ENCODE measurements at regions not wholly inside any gene's neighbourhood (a gene's known extent, or its start where the extent isn't known, plus 50 kb on each side); places are given as distances from the start of the nearest gene placed in this dataset.

GRCh38 chr22:48605125-48605524 lies 1222.5 kb downstream of the BRD1 start:
- no peak for DNase-seq (ENCODE audit: low spot score)

DNA sequence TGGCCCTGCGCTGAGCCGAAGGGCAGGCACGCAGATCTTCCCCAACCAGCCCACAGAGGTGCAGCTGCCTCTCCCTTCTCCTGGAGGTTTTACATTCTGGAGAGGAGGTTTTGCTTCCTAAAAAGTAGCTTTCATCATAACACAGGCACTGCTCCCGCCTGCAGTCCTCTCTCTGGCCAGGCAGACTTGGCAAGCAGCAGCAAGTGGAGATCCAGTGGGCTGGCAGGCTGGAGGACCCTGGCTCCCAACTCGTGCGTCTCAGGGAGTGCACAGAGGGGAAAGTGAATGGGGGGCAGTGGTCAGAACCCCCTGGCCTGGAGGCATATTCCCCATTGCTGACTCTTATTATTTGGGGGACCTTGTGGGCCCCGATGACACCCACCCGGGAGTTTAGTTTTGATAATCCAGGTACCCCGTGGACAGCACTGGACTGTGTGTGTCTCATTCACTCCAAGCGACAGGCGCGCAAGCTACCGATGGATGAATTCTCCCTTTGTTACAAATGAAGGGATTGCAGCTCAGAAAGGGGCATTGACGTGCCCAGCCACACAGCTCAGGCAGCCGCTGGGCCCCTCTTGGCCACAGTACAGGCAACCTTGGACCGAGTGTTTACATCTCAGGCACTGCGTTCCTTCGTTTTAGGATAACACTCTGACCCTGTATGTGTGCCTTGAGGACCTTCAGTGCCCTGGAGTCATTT lies 1223.9 kb downstream of the BRD1 start:
- no peak for TF ChIP-seq CTCF (IDR thresholded peaks at IDR 0.05; ENCODE audit: extremely low read depth, missing control alignments)
- no peak for DNase-seq (ENCODE audit: low spot score)

More at GRCh38 chr22:48605125-48605524, 1222.5 kb downstream of the BRD1 start:
- TF ChIP-seq CTCF (IDR thresholded peaks at IDR 0.05; ENCODE audit: extremely low read depth, missing control alignments), result no peak

DNA sequence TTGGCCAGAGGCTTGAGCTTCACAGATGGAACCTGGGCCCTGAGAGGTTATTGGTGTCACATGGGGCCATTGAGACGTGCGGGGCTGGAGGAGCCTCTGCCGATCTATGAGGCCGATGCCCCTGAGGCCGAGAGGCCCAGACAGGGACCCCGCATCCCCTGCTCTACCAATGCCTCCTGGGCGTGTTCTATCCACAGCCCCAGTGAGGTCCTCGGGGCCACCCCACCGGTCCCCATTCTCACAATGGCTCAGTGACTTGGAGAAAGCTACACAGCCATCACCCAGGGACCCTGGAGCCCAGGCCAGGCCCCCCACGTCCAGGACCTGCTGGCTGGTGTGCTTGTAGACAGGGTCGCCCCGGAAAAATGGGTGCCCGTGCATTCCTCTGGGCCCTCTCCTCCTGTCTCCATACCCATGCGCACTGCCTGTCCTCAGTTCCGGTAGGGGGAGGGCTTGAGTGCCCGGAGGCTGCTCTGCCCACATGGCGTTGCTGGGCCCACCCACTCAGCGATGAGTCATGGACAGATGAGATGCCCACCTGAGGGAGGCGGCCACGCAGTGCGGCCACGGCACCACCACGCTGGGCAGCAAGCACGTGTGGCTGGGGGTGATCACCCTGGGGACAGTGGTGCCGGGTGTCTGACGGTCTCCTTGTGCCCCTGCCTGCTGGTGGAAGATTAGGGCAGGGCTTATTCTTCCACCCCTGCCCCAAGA lies 1224.7 kb downstream of the BRD1 start:
- TF ChIP-seq CTCF (IDR thresholded peaks at IDR 0.05; ENCODE audit: extremely low read depth, missing control alignments), result no peak
- no peak for DNase-seq (ENCODE audit: low spot score)

GRCh38 chr22:48600681-48601080 lies 1227.0 kb downstream of the BRD1 start:
- no peak for TF ChIP-seq CTCF (IDR thresholded peaks at IDR 0.05; ENCODE audit: extremely low read depth, missing control alignments)
- no peak for DNase-seq (ENCODE audit: low spot score)

DNA sequence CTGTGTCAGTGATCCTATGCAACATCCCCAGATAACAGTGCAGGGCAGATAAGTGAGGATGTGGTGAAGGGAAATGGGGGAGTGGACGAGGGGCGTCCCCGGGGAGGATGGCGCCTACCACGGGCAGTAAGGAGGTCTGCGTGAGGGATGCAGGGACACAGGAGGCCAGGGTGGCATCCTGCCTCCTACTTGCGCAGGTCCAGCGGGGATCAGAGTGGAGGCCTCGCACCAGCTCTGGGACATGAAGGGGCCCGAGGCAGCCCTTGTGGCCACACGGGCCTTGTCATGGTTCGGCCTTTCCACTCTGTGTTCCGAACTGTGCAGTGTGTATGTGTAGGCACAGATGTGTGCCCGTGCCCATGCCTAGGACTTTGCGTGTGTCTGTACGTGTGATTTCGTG lies 1227.5 kb downstream of the BRD1 start:
- TF ChIP-seq CTCF (IDR thresholded peaks at IDR 0.05; ENCODE audit: extremely low read depth, missing control alignments), result no peak
- no peak for DNase-seq (ENCODE audit: low spot score)

- TF ChIP-seq CTCF (IDR thresholded peaks at IDR 0.05; ENCODE audit: extremely low read depth, missing control alignments), result no peak
- DNase-seq (ENCODE audit: low spot score), result no peak
Measured at GRCh38 chr22:48599346-48599745, 1228.3 kb downstream of the BRD1 start.

- TF ChIP-seq CTCF (IDR thresholded peaks at IDR 0.05; ENCODE audit: extremely low read depth, missing control alignments), result no peak
- DNase-seq (ENCODE audit: low spot score), result no peak
Measured at GRCh38 chr22:48596111-48596850, 1231.4 kb downstream of the BRD1 start.

Measured in GM20000 (cell line).